HG03025 (cell line): ENCODE measurements at regions not wholly inside any gene's neighbourhood (a gene's known extent, or its start where the extent isn't known, plus 50 kb on each side); places are given as distances from the start of the nearest gene placed in this dataset.

Experiments
- ATAC-seq: cut with Tn5 transposase; IDR thresholded peaks from one replicate; pipeline ENCODE4 v1.9.1; 2021; ENCODE audit warnings: mild to moderate bottlenecking, moderate library complexity; ENCODE audit not compliant: unreplicated experiment, low FRiP score

DNA sequence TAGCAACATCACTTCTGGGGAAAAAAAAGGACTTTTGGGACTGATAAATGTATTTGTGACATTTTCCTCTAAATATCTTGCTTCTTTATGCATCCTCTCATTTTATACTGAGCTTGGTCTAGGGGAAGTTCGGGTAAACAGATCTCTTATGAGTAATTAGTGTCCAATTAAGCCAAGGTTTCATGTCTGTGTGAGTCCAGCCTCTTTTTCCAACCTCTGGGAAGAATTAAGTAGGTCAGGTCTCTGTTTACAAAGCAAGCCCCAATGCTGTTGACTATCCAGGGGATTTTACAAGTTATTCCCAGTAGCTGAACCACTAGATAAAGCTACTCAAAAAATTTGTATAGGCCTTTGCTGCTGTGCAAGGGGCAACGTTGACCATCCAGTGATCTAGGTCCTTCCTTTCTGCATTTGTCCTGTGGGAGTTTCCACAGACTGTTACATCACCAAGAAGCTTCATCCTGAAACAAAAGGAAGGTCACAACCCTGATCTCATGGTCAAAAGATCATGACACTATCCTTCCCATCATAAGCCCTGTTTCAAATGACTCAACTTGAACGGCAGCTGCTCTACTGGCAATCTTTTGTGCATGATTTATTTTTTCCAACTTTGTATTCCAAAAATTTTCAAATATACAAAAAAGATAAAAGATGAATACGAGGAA lies 74.3 kb downstream of the ETS2 start:
- ATAC-seq = no peak

DNA sequence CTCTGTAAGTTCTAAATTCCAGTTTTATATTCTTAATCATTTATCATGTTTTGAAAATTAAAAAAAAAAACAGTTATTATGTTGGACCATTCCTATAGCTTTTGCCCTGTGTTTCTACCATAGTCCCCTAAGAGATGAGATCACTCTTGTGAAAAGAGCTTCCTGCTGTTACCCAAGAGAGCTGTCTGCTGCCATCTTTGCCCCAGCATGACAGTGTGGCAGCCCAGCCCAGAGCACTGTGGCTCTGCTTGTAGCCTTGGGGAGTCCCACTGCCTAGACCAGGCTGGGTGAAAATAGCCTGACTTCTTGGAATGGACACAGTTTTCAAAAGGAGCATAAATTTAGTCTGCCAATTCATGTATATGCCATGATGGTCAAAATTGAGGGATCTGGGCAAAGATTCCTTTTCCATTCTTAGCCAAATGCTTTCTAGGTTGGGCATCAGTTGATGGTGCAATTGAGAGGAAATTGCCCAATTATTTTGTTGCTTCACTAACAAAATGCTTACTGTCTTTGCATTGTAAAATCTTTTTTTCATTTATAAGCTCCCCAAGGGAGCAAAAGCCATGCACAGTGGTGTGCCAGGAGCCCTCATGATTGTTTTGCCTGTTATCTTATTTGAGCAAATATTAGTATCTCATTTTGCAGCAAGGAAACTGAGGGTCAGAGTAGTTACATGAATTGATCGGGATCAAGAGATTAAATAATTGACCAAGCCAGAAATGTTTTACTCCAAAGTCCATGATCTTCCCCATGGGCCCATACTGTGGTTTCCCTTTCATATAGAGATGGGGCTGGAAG lies 72.8 kb downstream of the ETS2 start:
- no peak for ATAC-seq

DNA sequence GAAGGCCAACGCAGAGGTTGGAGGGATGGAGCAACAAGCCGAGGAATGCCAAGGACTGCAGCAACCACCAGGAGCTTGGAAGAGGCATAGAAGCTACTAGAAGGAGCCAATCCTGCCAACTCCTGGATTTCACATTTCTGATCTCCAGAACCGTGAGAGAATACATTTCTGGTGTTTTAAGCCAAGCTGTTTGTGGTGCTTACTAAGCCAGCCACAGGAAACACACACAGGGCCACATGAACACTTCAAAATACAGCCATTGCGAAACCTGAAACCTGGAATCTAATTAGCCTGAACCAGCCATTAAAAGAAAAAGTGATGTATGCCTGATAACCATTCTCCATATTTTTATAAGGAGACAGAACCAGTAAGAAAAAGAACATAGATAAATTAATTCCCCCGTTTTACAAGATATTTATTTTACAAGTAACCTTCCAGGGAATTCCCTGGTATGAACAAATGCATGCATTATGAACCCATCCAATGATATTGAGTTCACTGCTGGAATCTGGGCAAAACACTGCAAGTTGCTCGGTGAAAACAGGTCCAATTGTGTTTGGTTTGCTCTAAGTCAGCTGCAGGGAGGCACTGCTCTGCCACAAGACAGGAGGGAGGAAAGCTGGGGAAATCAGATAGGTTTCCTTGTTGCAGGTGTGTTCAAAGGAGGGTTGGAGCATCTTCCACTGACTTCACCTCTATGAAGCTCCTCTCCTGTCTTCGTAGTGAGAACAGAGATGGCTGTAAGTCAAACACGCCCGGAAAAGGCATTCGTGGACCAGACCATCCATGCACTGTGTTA lies 70.2 kb downstream of the ETS2 start:
- no peak for ATAC-seq
